ENCODE measurements at regions not wholly inside any gene's neighbourhood (a gene's known extent, or its start where the extent isn't known, plus 50 kb on each side); places are given as distances from the start of the nearest gene placed in this dataset.
"Not testable (repeated sequence)": the region's sequence is repeated elsewhere in the genome, so short reads cannot be mapped to it uniquely, and the experiment has no call there.

GRCh38 chr9:28487561-28487960 is 914.3 kb upstream of the C9orf72 start:
- Histone ChIP-seq H3K9me3 (ENCODE audit: control insufficient read depth, low read length) (no peaks in the 10 kb centered on the region), H3K36me3 (ENCODE audit: control insufficient read depth, insufficient read depth, low read length) (no peaks in the 10 kb centered on the region), H3K9ac (ENCODE audit: extremely low read depth, low read length, poor library complexity, severe bottlenecking) (no peak overlapping the region), H3K27me3 (ENCODE audit: control insufficient read depth, insufficient read depth, low read length, poor library complexity, severe bottlenecking) (no peaks in the 10 kb centered on the region), H3K4me3 (ENCODE audit: low read length) (no peak overlapping the region), H3K4me1 (ENCODE audit: control insufficient read depth, insufficient read depth, low read length) (no peaks in the 10 kb centered on the region), H3K27ac (ENCODE audit: low read depth, low read length) (no peak overlapping the region)
- no peak overlapping the region for H3K4me3 Mint-ChIP-seq
- TF ChIP-seq, protein P1, sequence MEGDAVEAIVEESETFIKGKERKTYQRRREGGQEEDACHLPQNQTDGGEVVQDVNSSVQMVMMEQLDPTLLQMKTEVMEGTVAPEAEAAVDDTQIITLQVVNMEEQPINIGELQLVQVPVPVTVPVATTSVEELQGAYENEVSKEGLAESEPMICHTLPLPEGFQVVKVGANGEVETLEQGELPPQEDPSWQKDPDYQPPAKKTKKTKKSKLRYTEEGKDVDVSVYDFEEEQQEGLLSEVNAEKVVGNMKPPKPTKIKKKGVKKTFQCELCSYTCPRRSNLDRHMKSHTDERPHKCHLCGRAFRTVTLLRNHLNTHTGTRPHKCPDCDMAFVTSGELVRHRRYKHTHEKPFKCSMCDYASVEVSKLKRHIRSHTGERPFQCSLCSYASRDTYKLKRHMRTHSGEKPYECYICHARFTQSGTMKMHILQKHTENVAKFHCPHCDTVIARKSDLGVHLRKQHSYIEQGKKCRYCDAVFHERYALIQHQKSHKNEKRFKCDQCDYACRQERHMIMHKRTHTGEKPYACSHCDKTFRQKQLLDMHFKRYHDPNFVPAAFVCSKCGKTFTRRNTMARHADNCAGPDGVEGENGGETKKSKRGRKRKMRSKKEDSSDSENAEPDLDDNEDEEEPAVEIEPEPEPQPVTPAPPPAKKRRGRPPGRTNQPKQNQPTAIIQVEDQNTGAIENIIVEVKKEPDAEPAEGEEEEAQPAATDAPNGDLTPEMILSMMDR (conservative IDR thresholded peaks at IDR 0.05), result no peak
- no peak for DNase-seq
- no peaks in the 10 kb centered on the region for H3K27me3 Mint-ChIP-seq (ENCODE audit: insufficient read depth)
- H3K4me1 Mint-ChIP-seq, result no peaks in the 10 kb centered on the region
- 100% methylated on average over 1 of the region's 1 CpG; no CpG with 5 or more reads in 1 of the 2 experiments for WGBS, 2 experiments (ENCODE audit: insufficient coverage in 1 of 2, insufficient read length in 1 of 2)
- no peaks in the 10 kb centered on the region for H3K36me3 Mint-ChIP-seq (ENCODE audit: low read depth)
- no peak overlapping the region for H3K27ac Mint-ChIP-seq
- no peaks in the 10 kb centered on the region for H3K9me3 Mint-ChIP-seq

- Histone ChIP-seq H3K36me3 (ENCODE audit: control insufficient read depth, insufficient read depth, low read length) (no peaks in the 10 kb centered on the region), H3K9ac (ENCODE audit: extremely low read depth, low read length, poor library complexity, severe bottlenecking) (no peak overlapping the region), H3K27ac (ENCODE audit: low read depth, low read length) (no peak overlapping the region), H3K4me1 (ENCODE audit: control insufficient read depth, insufficient read depth, low read length) (no peaks in the 10 kb centered on the region), H3K27me3 (ENCODE audit: control insufficient read depth, insufficient read depth, low read length, poor library complexity, severe bottlenecking) (no peaks in the 10 kb centered on the region), H3K4me3 (ENCODE audit: low read length) (no peak overlapping the region), H3K9me3 (ENCODE audit: control insufficient read depth, low read length) (no peaks in the 10 kb centered on the region)
- Mint-ChIP-seq H3K27me3 (ENCODE audit: insufficient read depth) (no peaks in the 10 kb centered on the region), H3K36me3 (ENCODE audit: low read depth) (no peaks in the 10 kb centered on the region), H3K27ac (no peak overlapping the region), H3K4me1 (no peaks in the 10 kb centered on the region), H3K9me3 (peaks cover 18% of the 10 kb centered on the region), H3K4me3 (no peak overlapping the region)
- no peak for DNase-seq
- TF ChIP-seq, protein P1 (conservative IDR thresholded peaks at IDR 0.05), result no peak
These were observed 917.8 kb upstream of the C9orf72 start for GRCh38 chr9:28491121-28491520.

DNA sequence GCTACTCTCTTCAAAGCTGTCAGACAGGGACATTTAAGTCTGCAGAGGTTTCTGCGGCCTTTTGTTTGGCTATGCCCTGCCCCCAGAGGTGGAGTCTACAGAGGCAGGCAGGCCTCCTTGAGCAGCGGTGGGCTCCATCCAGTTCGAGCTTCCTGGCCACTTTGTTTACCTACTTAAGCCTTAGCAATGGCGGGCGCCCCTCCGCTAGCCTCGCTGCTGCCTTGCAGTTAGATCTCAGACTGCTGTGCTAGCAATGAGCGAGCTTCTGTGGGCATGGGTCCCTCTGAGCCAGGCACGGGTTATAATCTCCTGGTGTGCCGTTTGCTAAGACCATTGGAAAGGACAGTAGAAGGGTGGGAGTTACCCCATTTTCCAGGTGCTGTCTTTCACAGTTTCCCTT is 924.9 kb upstream of the C9orf72 start:
- not testable (repeated sequence) for H3K36me3 Mint-ChIP-seq (ENCODE audit: low read depth); H3K27ac Mint-ChIP-seq; H3K36me3 ChIP-seq (ENCODE audit: control insufficient read depth, insufficient read depth, low read length); H3K9ac ChIP-seq (ENCODE audit: extremely low read depth, low read length, poor library complexity, severe bottlenecking); H3K4me3 ChIP-seq (ENCODE audit: low read length); H3K27ac ChIP-seq (ENCODE audit: low read depth, low read length); H3K4me1 ChIP-seq (ENCODE audit: control insufficient read depth, insufficient read depth, low read length); H3K27me3 Mint-ChIP-seq (ENCODE audit: insufficient read depth); H3K4me1 Mint-ChIP-seq; H3K9me3 ChIP-seq (ENCODE audit: control insufficient read depth, low read length); DNase-seq; H3K27me3 ChIP-seq (ENCODE audit: control insufficient read depth, insufficient read depth, low read length, poor library complexity, severe bottlenecking); H3K4me3 Mint-ChIP-seq
- 94 to 97% methylated on average over 6 to 10 of the region's 10 CpGs for WGBS, 2 experiments (ENCODE audit: insufficient coverage in 1 of 2, insufficient read length in 1 of 2)
- peaks cover 43% of the 10 kb centered on the region for H3K9me3 Mint-ChIP-seq

- Mint-ChIP-seq H3K4me3 (no peak overlapping the region), H3K9me3 (peaks cover 18% of the 10 kb centered on the region), H3K27me3 (ENCODE audit: insufficient read depth) (no peaks in the 10 kb centered on the region), H3K4me1 (no peaks in the 10 kb centered on the region), H3K27ac (no peak overlapping the region), H3K36me3 (ENCODE audit: low read depth) (no peaks in the 10 kb centered on the region)
- Histone ChIP-seq H3K9ac (ENCODE audit: extremely low read depth, low read length, poor library complexity, severe bottlenecking) (no peak overlapping the region), H3K27ac (ENCODE audit: low read depth, low read length) (no peak overlapping the region), H3K9me3 (ENCODE audit: control insufficient read depth, low read length) (peaks cover 5% of the 10 kb centered on the region), H3K4me1 (ENCODE audit: control insufficient read depth, insufficient read depth, low read length) (no peaks in the 10 kb centered on the region), H3K36me3 (ENCODE audit: control insufficient read depth, insufficient read depth, low read length) (no peaks in the 10 kb centered on the region), H3K27me3 (ENCODE audit: control insufficient read depth, insufficient read depth, low read length, poor library complexity, severe bottlenecking) (no peaks in the 10 kb centered on the region), H3K4me3 (ENCODE audit: low read length) (no peak overlapping the region)
- 92 to 94% methylated on average over 2 to 3 of the region's 3 CpGs for WGBS, 2 experiments (ENCODE audit: insufficient coverage in 1 of 2, insufficient read length in 1 of 2)
- TF ChIP-seq, protein P1 (conservative IDR thresholded peaks at IDR 0.05), result no peak
- no peak for DNase-seq
These were observed 928.9 kb upstream of the C9orf72 start for GRCh38 chr9:28502189-28502588.
